GM21367 (cell line): ENCODE measurements at regions not wholly inside any gene's neighbourhood (a gene's known extent, or its start where the extent isn't known, plus 50 kb on each side); places are given as distances from the start of the nearest gene placed in this dataset.
"Not testable (repeated sequence)": the region's sequence is repeated elsewhere in the genome, so short reads cannot be mapped to it uniquely, and the experiment has no call there.

Source experiments
- ATAC-seq: cut with Tn5 transposase; IDR thresholded peaks from one replicate; pipeline ENCODE4 v1.9.1; 2021; ENCODE audit not compliant: unreplicated experiment

- ATAC-seq: not testable (repeated sequence)
These were observed 132.5 kb upstream of the PARD3B start for GRCh38 chr2:204412782-204413181.

- ATAC-seq: no peak
These were observed 129.7 kb upstream of the PARD3B start for GRCh38 chr2:204415406-204416181.

- ATAC-seq: no peak
These were observed 129.0 kb upstream of the PARD3B start for GRCh38 chr2:204416236-204416635.

GRCh38 chr2:204425821-204426220 lies 119.5 kb upstream of the PARD3B start:
- no peak for ATAC-seq

- no peak for ATAC-seq
These were observed 116.6 kb upstream of the PARD3B start for GRCh38 chr2:204428675-204429074.

- ATAC-seq: no peak
These were observed 113.7 kb upstream of the PARD3B start for GRCh38 chr2:204431529-204431928.

GRCh38 chr2:204432196-204432595 lies 113.1 kb upstream of the PARD3B start:
- ATAC-seq: no peak

GRCh38 chr2:204434660-204435462 lies 110.4 kb upstream of the PARD3B start:
- ATAC-seq: no peak

- no peak for ATAC-seq
These were observed 109.0 kb upstream of the PARD3B start for GRCh38 chr2:204436230-204436629.

GRCh38 chr2:204437408-204437807 lies 107.9 kb upstream of the PARD3B start:
- ATAC-seq: no peak

GRCh38 chr2:204437815-204438756 lies 107.2 kb upstream of the PARD3B start:
- ATAC-seq: no peak

- no peak for ATAC-seq
These were observed 104.0 kb upstream of the PARD3B start for GRCh38 chr2:204441316-204441715.

GRCh38 chr2:204445149-204445548 lies 100.1 kb upstream of the PARD3B start:
- ATAC-seq: no peak

GRCh38 chr2:204447722-204448121 lies 97.6 kb upstream of the PARD3B start:
- ATAC-seq: no peak

GRCh38 chr2:204449977-204450376 lies 95.3 kb upstream of the PARD3B start:
- no peak for ATAC-seq

- no peak for ATAC-seq
These were observed 93.5 kb upstream of the PARD3B start for GRCh38 chr2:204451766-204452165.

- no peak for ATAC-seq
These were observed 92.7 kb upstream of the PARD3B start for GRCh38 chr2:204452464-204453023.

GRCh38 chr2:204453730-204454167 lies 91.5 kb upstream of the PARD3B start:
- ATAC-seq: no peak

- ATAC-seq: no peak
These were observed 90.4 kb upstream of the PARD3B start for GRCh38 chr2:204454672-204455380.

- no peak for ATAC-seq
These were observed 76.4 kb upstream of the PARD3B start for GRCh38 chr2:204468746-204469429.
